NCI-H82 treated with DMSO at 0.1 percent for 48 hours (cell line): ENCODE measurements at regions not wholly inside any gene's neighbourhood (a gene's known extent, or its start where the extent isn't known, plus 50 kb on each side); places are given as distances from the start of the nearest gene placed in this dataset.
"Not testable (repeated sequence)": the region's sequence is repeated elsewhere in the genome, so short reads cannot be mapped to it uniquely, and the experiment has no call there.

Experiments used
- DNase-seq: peaks from one replicate; lab custom pipeline; 2025; ENCODE audit not compliant: unreplicated experiment; lab: John Stamatoyannopoulos, UW

DNA sequence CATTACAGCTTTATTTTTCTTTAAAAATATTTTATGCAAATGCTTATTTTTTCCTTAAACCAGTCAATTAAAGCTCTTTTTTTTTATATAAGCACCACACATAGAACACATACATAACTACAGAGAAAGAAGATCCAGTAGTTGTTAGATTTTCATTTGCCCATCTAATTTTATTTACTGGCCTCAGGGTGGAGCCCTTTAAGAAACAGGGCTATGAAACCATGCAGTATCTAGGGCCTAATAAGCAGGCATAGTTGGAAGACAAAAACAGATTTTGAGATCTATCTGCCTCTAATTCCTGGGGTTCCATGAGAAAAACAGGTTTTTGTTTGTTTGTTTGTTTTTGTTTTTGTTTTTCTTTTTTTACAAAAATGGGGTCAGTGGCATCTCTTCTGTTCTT lies 120.6 kb downstream of the BCHE start:
- no peak for DNase-seq

- no peak for DNase-seq
These were observed 123.7 kb downstream of the BCHE start for GRCh38 chr3:165713479-165713878.

GRCh38 chr3:165712382-165712781 lies 124.8 kb downstream of the BCHE start:
- DNase-seq, result no peak

DNA sequence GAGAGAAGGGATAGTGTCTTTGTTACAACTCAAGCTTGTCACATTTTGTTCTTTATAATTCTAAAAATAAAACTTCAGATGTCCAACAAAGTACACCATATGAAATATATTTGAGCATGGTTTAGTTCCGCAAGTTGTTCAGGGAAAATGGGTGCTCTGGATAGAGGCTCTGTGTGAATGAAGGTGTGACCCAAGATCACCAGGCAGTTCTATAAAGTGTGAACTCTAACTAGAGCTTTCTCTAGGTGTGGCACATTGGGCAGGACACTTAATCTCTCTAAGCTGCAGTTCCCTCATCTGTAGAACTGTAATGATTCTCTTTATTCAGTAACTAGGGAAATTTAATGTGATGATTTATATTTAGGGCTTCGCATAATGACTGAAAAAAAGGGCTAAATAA lies 139.3 kb downstream of the BCHE start:
- no peak for DNase-seq

- DNase-seq, result no peak
These were observed 140.7 kb downstream of the BCHE start for GRCh38 chr3:165696496-165696895.

- no peak for DNase-seq
These were observed 153.3 kb downstream of the BCHE start for GRCh38 chr3:165683947-165684346.

- no peak for DNase-seq
These were observed 154.5 kb downstream of the BCHE start for GRCh38 chr3:165682734-165683133.

DNA sequence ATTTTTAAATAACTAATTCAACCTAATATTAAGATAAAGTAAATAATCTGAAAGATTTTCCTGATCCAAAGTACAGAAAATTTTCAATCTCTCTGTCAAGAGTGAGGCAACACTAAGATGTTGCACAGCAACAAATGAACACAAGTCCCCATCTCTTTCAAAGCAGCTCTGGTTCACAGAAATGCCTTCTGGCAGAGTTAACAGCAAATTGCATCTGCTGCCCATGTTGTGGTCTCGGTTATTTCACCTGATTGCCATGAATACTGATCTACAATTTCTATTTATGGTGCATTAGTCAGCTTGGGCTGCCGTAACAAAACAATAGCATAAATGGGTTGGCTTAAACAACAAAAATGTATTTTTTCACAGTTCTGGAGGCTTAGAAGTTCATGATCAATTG lies 167.3 kb downstream of the BCHE start:
- no peak for DNase-seq

- DNase-seq, result no peak
These were observed 167.7 kb downstream of the BCHE start for GRCh38 chr3:165669504-165669903.

DNA sequence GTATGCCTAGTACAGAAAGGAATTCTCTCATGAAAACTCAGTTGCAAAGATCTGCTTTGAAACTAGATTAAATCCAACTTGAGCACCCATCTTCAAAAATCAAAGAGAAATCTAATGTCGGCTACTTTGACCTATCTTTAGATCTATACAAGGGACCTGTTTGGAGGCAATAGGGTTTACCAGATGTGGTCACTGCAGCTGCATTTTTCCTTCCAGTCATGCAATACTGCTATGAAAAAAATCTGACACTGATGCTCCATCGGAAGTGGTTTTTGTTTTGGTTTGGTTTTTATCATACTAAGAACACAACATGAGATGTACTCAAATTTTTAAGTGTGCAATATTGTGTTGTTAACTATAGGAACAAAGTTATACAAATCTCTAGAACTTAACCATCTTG lies 169.5 kb downstream of the BCHE start:
- DNase-seq, result no peak

- DNase-seq, result no peak
These were observed 179.2 kb downstream of the BCHE start for GRCh38 chr3:165658027-165658426.

DNA sequence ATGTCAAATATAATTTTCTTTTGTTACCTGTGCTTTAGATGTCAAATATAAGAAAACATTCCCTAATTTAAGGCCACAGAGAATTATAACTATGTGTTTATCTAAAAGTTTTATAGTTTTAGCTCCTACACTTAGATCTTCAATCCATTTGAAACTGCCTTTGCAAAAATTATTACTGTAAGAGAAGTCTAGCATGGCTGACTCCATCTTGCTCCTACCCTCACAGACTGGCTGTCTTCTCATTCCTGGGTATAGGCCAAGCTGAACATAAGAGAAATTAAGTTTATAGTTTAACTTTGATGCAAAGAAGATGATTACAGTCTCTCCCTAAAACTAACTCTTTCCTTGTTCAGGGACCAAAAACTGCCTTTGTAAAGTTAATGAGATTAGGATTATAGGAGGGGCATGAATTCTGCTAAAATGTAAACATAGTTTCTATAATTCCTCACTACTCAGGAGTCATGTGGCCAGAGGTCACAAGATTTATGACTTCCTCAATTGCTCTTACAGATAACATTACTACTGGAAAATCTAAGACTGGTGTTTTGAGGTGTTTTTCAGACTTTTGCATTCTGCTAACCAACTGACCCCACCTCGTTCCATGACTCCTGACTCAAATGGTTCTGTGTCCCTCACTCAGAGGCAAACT lies 184.0 kb downstream of the BCHE start:
- no peak for DNase-seq

- not testable (repeated sequence) for DNase-seq
These were observed 187.9 kb downstream of the BCHE start for GRCh38 chr3:165649282-165649681.

DNA sequence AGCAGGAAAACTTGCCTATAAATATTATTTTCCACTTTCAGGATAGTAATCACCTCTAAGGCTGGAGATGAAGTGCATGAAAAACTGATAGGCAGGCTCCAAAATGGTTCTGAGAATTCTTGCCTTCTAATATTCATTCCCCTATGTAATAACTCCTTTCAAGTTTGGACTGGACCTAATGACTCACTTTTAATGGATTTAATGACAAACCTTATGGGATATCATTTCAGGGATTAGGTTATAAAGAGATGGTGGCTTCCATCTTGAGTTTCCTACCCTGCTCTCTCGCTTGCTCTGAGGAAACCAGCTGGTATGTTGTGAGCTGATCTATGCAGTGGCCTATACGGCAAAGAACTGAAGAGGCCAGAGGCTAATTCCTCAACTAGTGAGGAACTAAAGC lies 192.0 kb downstream of the BCHE start:
- DNase-seq, result no peak

DNA sequence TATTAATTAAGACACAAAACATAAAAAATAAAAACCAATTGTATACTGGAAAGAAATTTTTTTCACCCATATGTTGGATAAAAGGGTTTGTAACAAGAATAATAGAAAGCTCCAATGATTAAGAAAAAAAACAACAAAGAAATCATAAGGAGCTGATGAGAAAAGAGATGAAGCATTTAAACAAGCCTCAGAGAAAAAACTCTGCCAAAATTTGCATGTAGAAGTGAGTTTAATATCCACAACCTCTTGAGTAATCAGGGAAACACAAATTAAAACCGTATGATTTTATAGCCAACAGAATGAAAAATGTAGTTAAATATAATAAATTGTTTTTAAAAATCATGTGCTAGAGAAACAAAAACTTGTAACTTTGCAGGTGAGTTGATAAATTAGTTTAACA lies 192.9 kb downstream of the BCHE start:
- no peak for DNase-seq

DNA sequence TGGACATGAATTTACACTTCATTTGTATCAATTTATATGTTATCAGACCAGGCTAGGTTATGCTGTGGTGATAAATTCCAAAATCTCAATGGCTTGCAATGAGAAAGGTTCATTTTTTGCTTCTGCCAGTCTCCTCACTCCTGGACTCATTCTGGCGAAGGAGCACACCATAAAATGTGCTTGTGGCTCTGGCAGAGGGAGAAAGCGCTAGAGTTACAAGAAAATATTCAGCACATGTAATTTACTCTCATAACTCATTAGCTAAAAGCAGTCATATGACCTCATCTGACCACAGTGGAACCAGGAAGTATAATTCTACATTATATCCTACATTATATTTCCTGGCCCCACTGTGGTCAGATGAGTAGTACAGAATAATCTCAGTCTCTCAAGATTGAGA lies 193.8 kb downstream of the BCHE start:
- no peak for DNase-seq

DNA sequence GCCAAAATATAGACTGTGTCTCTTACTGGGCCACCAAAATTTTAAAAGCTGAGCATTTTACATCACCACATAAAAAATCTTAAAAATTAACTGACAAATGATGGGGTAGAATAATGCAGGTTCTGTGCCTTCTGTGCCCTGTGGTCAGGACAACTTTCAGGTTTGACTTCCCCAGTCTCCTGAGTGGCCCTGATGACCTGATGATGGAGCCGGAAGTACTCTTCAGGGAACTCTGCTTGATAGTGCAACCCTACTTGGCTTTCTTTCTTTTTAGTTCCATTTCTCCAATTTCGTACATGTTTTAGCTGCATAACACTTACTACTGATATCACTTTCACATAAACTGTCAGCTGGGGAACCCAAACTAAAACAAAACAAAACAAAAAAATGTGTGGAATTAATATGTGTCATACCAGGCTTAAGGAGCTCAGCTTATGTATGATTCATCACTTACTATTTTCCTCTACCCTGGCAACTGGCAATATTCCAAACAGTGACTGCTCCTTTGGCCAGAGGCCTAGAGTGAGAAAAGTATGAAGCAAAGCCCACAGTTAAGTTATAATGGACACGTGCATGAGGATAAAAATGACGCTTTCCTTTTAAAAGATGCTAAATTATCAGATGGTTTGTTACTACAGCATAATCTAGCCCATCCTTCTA lies 194.3 kb downstream of the BCHE start:
- DNase-seq, result no peak

DNA sequence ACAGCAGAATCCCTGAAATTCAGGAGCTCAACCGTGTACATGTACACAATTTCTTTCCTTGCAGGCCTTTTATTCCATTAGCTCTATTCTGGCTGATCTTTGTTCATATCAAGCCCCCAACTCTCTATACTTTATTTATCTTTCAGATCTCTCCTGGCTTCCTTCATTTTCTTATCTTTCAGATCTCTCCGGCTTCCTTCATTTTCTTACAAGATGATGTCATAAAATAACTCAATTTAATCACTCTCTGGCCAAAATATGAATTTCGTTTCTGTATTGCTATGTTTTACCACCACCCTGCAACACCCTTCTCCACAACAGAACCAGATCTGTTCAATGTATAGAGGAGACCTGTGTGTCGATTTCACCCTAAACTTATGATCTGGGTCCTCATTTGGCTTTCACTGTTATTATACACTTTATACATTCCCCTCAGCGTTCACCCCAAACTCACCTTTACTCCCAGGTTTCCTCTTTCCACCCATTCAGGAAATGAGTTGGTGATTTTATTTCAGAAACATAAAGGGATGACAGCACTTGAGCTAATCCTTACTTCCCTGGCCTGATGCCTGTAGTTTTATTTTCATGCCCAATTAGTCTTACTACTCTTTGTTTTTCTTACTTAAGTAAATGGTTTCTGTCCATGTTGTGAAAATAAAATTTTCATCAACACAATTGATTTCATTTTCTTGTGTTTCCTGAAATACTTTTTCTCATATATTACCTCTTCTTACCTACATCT lies 195.5 kb downstream of the BCHE start:
- no peak for DNase-seq

GRCh38 chr3:165640970-165641369 lies 196.3 kb downstream of the BCHE start:
- no peak for DNase-seq

DNA sequence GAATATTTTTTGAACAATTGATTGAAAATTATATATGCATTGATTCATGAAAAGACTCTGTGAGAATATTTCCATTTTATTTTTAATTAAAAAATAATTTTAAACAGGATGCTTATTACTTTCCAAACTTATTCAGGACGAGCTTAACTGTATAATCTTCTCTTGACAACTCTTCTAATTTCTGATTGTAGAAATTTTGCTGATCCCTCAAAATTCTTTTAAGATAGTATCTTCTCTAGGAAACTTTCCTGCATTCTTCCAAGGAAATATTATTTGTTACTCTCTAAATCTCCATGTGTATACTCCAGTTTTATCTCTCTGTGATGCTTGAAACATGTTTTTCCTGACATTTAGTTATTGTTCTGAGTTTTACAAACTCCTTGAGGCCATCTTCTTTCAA lies 197.2 kb downstream of the BCHE start:
- no peak for DNase-seq

DNA sequence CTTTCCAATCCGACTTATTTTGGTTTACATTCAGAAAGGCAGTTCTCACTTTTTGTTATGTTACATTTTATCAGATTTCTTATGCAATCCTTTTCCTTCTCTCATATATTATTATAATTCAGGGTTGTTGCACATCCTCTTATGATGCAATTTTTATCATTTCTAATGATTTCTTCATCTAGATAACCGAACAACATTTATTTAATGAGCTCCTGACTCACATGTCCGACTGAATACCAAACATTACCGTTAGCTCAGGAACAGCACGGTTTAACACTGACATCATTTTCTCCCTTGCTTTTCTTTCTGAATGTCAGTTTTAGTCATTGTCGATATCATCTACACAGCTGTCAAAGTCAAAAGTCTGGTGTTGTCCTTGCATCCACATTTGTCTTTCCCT lies 199.2 kb downstream of the BCHE start:
- DNase-seq, result no peak

DNA sequence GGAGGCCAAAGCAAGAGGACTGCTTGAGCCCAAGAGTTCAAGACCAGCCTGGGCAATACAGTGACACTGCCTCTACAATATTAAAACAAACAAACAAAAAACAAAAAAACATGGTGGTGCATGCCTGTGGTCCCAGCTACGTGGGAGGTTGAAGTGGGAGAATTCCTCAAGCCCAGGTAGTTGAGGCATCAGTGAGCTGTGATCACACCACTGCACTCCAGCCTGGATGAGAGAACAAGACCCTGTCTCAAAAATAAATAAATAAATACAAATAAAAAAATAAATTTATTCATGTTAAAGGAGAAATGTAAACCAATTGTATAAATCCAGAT lies 200.6 kb downstream of the BCHE start:
- no peak for DNase-seq
